Stimulated activated naive CD4-positive, alpha-beta T cell (primary cell): ENCODE measurements at regions not wholly inside any gene's neighbourhood (a gene's known extent, or its start where the extent isn't known, plus 50 kb on each side); places are given as distances from the start of the nearest gene placed in this dataset.

Source experiments
- DNase-seq, 6 experiments: peaks; one replicate each; lab custom pipeline; 2025; lab: John Stamatoyannopoulos, UW

DNA sequence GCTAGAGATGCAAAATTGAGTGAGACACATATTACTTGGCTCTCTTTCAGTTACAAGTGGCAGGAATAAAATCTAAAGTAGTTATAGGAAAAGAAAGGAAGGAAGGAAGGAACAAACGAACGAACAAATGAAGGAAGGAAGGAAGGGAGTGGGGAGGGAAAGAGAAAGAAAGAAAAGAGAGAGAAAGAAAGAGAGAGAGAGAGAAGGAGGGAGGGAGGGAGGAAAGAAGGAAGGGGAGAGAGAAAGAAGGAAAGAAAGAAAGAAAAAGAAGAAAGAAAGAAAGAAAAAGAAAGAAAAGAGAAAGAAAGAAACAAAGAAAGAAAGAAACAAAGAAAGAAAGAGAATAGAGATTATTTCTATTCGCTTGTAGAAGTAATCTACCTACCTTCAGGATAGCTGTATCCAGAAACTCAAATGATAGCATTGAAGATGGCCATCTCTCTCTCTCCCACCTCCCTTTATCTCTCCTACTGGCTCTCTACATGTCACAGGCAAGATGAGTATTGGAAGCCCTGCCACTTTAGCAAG is 229.7 kb upstream of the TLE3 start:
- DNase-seq: no peak

DNA sequence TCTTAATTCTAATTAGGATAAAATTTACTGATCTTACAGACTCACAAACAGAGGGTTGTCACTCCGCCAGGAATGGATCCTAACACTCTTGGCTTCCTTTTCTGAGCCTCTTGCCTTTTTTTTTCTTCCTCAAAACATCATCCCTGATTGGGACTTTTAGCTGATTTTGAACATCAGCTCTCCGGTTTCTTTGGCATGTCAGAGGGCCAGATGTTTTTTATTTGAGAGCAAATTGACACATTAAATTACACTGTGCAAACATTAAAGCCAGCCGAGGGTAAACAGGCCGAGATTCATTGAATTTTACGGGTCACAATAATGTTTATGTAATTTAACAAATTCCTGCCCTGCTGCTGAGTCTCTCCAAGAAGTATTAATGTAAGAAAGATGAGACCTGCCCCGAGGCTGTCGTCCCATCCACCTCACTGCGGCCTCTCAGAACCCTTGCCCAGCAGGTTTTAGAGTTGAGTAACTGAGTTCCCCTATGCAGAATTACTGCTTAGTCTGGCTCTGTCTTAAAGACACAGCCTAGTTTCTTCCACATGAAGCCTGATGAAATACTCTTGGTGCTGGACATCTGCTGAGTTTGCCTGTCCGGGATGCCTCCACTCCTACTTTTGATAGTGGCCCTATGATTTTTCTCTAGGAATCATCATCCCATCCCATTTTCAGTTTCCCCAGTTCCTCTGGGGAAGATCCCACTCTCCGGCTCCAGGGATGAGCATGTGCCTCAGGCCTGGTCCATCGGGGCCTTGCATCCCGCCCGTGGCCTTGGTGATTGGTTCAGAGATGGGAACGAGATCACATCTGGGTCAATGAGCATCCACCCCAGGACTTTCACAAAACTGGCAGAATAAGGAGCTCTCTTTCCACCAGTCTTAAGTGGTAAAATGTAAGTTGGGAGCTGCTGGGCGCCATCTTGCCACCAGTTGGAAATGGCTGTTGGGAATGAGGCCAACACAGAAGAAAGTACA is 226.6 kb upstream of the TLE3 start:
- DNase-seq: no peak

DNA sequence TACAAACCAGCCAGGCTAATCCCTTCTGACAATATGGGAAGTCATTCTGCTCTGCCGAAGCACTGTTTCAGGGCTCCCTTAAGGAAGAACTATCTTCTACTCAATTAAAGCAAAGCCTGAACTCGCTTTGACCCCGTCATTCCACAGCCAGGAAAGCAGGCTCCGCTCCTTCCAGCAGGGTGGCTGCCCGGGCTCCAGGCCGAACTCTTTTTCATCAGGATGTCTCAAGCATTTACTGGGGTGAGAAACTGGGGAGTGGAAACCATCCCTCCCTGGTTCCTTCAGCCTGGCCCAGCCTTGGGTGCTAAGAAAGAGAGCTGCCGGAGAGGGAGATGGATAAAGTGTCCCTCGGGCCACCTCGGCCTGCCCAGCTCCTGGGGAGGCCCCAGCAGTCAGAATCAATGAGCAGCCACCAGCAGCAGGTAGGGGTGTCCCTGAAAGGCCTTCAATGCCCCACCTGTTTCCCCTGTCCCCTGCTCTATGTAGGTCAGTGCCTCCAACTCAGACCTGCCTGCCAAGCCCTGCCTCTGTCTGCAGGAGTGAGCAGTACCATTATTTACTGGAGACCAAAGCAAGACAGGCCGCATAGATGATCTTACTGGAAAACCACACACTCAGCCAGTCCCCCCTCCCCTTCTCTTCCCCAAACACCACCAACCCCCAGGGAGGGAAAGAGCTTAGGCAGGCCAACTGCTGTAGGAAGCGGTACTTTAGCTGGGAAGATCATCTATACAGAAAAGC is 225.6 kb upstream of the TLE3 start:
- DNase-seq: no peak

DNA sequence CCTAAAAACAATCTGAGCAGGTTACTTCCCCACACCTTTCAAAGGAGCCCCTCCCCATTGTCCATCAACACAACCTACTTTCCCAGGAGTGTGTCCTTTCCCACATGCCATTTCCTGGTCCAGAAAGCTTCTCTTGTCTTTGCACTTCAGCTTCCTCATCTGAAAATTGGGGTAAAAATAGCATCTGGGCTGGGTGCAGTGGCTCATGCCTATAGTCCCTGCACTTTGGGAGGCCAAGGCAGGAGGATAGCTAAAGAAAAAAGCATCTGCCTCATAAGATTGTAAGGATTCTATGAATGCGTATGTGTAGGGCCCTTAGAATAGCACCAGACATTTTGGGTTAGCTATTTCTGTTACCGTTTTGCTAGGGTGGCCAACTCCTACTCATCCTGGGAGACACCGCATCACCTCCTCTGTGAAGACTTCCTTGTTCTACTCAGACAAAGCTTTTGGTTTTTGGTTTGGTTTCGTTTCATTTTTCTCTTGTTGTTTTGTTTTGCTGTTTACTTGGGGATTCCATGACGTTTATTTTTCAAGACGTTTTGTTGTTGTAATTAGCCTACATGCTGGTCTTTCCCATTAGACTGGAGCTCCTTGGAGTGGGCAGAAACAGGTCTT is 224.4 kb upstream of the TLE3 start:
- no peak for DNase-seq

DNA sequence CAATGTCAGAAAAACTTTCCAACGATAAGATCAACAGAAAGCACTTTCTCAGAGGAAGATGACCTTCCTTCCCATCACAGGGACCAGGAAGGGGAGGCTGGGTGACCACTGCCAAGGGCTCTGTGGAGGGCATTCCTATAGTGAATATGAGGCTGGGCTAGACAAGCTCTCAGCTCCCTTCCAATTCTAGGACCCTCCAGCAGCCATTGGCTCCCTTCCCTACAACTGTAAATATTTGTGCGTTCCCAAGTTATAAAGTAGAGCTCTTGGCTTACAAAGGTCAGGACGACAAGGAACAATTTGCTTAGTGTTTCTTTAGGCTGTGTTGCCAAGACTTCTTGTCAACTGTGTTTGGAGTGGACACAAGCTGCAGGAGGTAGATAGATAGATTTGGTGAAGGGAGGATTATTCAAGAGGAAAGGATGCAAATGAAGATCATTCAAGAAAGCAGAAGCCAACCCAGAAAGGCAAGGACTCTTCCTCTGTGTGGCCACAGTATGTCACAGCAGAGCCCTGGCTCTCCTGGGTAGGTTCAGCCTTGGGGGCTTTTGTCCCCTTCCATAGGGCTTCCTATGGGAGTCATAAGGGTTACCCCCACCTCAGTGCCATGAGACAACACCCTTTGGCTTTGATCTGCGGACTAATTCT is 223.6 kb upstream of the TLE3 start:
- DNase-seq: no peak

DNA sequence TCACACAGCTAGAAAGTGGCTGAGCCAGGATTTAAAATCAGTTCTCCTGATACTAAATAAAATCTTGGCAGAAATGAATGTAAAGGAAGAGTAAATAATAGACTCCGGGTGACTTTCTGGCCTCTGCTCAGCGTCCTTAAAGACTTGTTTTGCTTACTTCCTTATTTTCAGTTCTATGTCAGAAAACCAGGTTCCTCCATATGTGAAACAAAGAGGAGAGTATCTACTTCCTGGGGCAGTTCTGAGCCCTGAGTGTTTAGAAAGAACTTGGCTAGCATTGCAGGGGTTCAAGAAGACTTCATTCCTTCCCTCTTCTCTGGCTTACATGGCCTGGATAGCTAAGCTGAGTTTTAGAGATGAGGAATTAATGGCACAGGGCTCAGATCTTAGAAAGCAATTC is 222.8 kb upstream of the TLE3 start:
- no peak for DNase-seq

DNA sequence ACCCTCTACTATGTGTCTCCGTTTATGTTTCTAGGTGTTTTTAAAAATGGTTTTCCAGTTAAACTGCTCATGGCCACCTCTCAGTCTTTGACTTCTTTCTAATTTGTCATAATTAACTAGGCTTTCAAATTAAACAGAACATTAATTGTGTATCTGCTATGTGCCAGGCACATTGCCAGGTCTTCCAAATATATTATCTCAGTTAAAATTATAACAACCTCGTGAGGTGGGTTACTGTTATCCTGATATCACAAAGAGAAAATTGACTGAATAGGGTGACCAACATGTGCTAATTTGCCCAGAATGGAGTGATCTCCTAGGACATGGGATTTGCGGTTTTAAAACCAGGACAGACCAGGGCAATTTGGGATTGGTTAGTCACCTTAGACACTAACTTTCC is 222.4 kb upstream of the TLE3 start:
- no peak for DNase-seq

DNA sequence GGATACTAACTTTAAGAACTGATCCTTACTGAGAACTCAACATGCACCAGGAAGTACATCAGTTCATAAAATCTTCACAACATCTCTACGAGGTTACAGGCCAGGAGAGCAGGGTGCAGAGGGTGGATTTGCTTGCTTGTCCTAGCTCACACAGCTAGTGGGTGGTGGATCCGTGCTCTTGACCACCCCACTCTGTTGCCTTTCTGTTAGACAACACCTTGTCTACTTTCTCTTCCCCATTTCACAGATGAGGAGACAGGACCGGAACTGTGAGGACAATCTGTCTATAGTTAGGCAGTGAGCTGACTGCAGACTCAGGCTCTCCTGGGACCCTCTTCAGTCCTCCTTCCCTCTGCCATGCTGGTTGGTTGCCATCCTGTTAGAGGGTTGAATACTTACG is 221.7 kb upstream of the TLE3 start:
- no peak for DNase-seq

DNA sequence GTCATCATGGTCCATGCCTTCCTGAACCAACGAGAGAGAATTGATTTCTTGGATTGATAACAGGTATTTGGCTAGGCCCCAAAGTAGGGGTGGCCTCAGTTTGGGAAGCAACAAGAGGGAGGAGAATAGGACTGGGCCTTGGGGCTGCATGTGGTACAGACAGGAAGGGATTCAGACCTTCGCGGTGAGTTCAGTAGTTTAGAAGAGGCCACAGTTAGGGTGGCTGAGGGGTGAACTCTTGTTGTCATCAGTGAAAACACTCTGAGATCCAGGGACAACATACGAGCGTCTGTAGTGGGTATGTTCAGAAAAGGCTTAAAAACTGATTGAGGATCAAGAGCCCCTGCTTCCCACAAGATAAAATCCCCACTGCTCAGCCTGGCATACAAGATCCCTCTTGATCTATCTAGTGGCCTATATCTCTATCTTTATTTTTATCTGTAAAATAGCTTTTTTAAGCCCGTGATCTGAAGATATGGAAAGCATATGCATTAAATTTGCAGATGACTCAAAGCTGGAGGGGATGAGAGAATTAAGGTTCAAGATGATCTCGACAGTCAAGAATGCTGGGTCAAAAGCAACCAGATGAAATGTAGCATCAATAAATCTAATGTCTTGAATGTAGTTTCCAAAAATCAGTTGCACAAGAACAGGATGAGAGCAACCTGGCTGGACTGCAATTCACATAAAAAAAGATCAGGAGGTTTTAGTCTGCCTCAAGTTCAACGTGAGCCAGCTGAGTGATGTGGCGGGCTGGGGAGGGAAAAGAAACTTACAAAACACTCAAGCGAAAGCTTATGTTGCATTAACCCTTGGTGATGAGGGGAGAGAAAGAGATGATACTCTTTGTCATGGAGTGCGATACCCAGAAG is 221.1 kb upstream of the TLE3 start:
- no peak for DNase-seq

DNA sequence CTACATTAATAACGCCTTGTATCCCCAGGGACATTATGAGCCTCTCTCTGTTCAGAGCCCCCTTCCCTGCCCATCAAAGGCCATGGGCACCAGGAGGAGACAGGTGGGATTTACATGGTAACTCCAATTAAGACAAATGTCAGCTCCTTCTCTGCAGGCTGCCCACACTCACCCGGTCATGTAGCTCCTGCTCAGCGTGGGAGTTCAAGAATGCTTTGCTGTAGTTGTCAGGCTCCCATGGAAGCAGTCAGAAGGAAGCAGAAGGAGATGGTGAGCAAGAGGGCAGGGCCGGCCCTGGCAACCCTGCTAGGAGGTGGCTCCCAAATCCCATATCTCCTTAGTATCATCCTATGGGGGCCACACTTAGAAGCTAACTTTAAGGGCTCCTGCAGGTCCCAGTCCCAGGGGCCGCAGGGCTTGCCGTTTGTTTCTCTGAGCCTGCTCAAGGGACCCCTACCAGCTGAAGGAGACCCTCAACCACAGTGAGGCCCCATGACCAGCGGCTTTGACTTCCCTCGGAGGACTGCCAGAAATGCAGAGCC is 218.4 kb upstream of the TLE3 start:
- DNase-seq: no peak

DNA sequence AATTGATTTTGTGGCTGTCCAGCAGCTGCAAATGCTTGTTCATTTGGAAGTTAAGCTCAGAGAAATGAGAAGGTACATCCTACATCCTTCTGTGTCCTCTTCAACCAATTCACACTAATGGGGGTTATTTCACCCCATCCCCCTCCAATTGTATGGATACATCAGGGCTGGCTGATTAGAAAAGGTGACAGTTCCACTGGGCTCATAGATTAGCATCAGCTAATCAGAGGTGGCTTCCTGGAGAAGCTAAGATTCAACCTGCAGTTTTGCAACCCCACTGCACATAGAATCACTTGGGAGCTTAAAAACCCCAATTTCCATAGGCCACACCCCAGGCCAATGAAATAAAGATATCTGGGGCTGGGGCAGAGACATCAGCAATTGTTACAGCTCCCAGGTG is 217.7 kb upstream of the TLE3 start:
- DNase-seq: no peak

DNA sequence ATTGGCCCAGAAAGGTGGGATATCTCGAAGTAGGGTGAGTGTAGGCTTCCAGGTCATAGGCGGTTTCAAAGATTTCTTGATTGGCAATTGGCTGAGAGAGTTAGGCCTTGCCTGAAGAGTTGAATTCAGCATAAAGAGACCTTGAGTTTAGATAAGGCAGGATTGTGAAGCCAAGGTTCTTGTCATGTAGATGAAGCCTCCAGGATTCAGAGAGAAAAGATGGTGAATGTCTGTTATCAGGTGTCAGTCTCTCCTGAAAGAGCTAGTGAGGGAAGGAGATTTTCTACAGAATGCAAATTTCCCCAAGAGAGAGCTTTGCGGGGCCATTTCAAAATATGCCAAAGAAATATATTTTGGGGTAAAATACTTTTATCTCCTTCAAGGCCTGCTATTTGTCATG is 217.0 kb upstream of the TLE3 start:
- DNase-seq: no peak

DNA sequence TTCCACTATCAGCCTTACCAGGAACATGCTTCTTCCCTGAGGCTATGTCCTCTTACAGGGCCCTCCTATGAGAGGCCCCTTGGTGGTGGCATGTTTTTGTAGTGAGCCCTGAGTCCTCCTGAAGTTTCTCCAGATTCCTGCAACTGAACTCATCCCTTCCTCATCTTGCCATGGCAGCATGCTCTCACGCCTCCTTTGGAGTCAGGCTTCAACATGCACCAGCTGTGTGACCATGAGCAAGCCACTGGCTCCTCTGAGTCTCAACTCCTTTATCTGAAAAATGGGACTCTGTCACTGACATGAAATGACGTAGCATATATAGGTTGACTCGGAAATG is 216.3 kb upstream of the TLE3 start:
- DNase-seq: no peak

DNA sequence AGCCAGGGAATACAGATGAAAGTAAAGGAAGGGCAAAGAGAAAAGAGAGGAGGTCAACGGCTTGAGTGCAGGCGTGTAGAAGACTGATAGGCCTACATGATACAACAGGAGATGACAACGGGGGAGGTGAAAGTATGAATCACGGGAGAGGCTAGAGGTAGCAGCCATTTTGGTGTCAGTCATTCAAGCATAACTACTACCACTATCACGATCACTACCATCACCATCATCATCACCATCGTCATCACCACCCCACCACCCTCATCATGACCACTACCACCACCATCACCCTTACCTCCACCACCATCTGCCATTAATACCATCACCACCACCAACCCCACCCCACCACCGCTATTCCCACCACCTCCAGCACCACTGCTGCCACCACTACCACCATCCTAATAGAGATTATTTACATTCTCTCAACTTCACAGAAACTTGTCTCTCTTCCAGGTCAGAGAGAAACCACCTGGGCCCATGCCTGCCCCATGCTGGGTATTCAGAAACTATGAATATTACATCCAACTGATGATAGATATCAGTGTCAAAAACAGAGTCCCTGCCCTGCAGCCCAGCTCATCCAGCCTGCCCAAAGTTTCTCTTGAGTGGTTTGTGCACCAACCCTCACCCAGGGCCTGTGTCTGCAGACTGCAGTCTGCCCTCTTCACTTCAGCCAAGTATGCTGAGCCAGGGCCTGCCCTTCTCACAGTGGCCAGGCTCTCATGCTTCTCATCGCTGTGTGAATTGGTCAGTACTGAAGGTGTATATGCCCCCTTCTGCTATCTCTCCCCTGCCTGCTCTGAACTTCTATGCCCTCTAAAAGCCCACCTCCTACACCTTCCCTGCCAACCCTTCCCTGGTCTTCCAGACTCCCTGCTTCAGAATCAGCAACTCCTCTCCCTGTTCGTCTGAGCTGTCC is 215.6 kb upstream of the TLE3 start:
- DNase-seq: no peak

DNA sequence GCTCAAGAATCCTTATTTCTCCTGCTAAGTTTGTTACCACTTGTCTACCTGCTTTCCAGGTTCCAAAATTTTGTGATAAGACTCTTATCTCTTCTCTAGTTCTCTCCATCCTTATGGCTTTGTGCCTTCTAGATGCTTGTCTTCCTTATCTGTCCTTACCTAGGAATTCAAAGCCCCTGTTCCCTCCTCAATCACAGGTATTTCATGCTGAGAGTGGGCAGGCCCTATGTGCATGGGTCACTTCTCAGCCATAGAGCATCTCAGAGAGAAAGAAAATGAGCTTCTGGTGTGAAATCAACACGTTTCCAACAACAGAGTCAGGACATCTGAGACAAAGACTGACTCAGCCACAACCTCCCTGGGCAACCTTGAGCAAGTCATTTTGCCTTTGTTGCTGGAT is 214.1 kb upstream of the TLE3 start:
- DNase-seq: no peak

DNA sequence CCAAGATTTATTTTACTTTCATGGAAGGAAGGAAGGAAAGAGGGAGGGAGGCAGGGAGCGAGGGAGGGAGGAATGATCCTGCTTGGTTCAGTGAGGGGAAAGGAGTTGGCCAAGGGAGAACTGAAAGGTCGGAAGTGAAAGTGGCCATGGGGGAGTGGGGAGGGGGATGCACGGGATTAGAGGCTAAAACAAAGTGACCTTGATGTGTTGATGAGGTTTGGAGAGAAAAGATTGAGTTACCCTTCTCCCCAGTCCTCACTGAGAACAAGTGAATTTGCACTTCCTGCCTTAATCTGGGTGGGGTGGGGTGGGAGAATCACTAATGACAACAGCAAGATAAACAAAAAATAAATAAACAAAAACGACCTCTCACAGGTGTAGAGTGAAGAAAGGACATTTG is 212.0 kb upstream of the TLE3 start:
- DNase-seq: no peak

DNA sequence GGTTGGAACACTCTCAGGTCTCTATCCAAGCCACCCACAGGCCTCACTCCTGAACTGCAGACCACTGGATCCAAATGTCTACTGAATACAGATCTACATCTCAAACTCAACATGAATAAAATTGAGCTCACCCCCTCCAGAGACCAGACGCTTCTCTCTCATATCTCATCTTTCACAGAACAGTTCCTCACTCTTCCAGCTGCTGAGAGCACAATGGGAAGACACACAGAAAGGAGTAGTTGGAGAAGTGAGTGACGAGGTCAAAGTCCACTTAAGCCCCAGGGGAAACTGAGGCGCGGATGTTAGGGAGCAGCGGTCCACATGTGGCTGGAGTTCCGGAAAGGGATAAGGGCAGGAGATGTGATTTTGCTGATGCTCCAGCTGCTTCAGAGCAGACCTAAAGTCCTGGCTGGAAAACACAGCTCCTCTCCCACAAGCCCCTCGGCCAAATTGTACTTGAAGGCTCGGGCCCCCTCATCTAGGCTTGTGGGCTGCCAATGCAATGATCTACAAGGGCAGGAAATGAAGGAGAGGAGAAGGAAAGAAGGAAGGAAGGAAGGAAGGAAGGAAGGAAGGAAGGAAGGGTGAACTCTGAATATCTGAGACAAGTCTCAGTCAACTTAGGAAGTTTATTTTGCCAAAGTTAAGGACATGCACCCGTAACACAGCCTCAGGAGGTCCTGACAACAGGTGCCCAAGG is 211.2 kb upstream of the TLE3 start:
- no peak for DNase-seq

DNA sequence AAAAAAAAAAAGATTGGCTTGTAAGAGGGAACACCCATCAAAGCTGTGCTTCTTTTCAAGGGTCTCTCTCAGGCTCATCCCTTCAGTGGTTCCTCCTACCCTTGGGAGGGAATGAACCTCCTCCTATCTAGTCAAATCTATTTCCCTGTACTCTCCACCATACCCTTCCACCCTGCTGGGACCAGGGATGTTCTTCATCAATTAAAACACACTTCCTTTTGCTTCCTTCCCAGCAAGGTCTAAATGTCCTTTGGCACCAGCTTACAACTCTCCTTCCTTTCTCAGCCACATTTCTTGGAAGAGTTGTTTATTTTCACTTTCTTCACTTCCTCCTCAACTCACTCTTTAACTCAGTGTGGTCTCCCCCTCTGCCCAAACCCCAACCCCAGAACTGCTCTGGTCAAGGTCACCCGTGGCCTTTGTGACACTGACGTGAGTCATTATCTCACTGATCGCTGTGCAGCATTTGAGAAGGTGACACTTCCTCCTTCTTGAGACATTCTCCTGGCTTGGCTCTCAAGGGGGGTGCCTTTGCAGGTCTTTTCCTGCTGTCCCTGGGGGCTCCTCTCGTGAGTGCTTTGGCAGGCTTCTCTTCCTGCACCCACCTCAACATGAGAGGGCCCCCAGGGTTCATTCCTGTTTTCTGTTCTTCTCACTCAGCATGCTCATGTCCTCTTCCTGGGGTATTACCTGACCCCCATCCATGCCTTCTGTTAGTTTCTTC is 210.5 kb upstream of the TLE3 start:
- DNase-seq: no peak

DNA sequence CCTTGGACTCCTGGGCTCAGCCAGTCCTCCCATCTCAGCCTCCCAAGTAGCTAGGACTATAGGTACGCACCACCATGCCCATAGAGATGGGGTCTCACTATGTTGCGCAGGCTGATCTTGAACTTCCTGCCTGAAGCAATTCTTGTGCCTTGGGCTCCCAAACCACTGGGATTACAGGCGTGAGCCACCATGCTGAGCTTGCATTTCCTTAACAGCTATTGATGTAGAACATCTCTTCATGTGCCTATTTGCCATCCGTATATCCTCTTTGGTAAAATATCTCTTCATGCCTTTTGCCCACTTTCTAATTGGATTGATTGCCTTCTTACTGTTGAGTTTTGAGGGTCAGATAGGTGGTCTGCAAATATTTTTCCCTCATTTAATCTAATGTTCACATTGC is 208.9 kb upstream of the TLE3 start:
- DNase-seq: no peak
